DOHH2 (cell line): ENCODE measurements at regions not wholly inside any gene's neighbourhood (a gene's known extent, or its start where the extent isn't known, plus 50 kb on each side); places are given as distances from the start of the nearest gene placed in this dataset.

Source experiments
- EZH2phosphoT487 ChIP-seq: fragments of 200-600 bp; sonication (generic); IDR thresholded peaks from 2 replicates; pipeline ENCODE4 v1.6.1; 2017; ENCODE audit warnings: borderline replicate concordance, mild to moderate bottlenecking, antibody characterized with exemption, low read length, moderate library complexity, mixed read lengths
- TF ChIP-seq, protein P1 (sequence below): fragments of 200-600 bp; sonication (generic); IDR thresholded peaks from one replicate; pipeline ENCODE4 v1.5.1; 2014; ENCODE audit warnings: antibody characterized with exemption, mild to moderate bottlenecking, low read depth, low read length; ENCODE audit not compliant: poor library complexity, severe bottlenecking

- TF ChIP-seq, protein P1, sequence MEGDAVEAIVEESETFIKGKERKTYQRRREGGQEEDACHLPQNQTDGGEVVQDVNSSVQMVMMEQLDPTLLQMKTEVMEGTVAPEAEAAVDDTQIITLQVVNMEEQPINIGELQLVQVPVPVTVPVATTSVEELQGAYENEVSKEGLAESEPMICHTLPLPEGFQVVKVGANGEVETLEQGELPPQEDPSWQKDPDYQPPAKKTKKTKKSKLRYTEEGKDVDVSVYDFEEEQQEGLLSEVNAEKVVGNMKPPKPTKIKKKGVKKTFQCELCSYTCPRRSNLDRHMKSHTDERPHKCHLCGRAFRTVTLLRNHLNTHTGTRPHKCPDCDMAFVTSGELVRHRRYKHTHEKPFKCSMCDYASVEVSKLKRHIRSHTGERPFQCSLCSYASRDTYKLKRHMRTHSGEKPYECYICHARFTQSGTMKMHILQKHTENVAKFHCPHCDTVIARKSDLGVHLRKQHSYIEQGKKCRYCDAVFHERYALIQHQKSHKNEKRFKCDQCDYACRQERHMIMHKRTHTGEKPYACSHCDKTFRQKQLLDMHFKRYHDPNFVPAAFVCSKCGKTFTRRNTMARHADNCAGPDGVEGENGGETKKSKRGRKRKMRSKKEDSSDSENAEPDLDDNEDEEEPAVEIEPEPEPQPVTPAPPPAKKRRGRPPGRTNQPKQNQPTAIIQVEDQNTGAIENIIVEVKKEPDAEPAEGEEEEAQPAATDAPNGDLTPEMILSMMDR = no peak
- TF ChIP-seq EZH2phosphoT487 = no peak
Measured at GRCh38 chr5:1593903-1594356, 70.2 kb upstream of the LPCAT1 start.
